K562 (cell line): ENCODE measurements at regions not wholly inside any gene's neighbourhood (a gene's known extent, or its start where the extent isn't known, plus 50 kb on each side); places are given as distances from the start of the nearest gene placed in this dataset.

ENCODE experiments used
- ADNP ChIP-seq: fragments of 200-800 bp; sonication (Bioruptor generic); IDR thresholded peaks from 2 replicates; pipeline ENCODE4 v1.6.1; 2016; ENCODE audit warnings: missing genetic modification characterization, missing compliant biosample characterization
- BDP1 ChIP-seq: IDR thresholded peaks from 3 replicates; pipeline ENCODE4 v1.6.1; 2011; ENCODE audit not compliant: insufficient read length, insufficient read depth
- CREB5 ChIP-seq: fragments of 250-450 bp; sonication (Bioruptor Pico); IDR thresholded peaks from 2 replicates; pipeline ENCODE4 v1.5.0; 2020; ENCODE audit warnings: mild to moderate bottlenecking
- IFI16 ChIP-seq: fragments of 250-450 bp; sonication (Bioruptor Pico); IDR thresholded peaks from 2 replicates; pipeline ENCODE4 v2.1.2; 2022; ENCODE audit warnings: mild to moderate bottlenecking, inconsistent platforms
- KDM1A ChIP-seq, 2 experiments: fragments of 450-650 bp; IDR thresholded peaks; 2 replicates each; pipeline ENCODE4 v1.6.1; 2016; ENCODE audit warnings: mild to moderate bottlenecking in 2 of 2
- STAT5A ChIP-seq: IDR thresholded peaks from 2 replicates; pipeline ENCODE4 v1.6.1; 2012; ENCODE audit warnings: low read length, inconsistent platforms, borderline replicate concordance
- USF2 ChIP-seq: sonication (generic); formaldehyde crosslinking; IDR thresholded peaks from 2 replicates; pipeline ENCODE4 v1.5.0; 2020; ENCODE audit warnings: missing genetic modification reagents
- ZNF318 ChIP-seq, 2 experiments: fragments of 450-650 bp; IDR thresholded peaks; 2 replicates each; pipeline ENCODE4 v1.6.1; 2016; ENCODE audit warnings: mild to moderate bottlenecking in 2 of 2, borderline replicate concordance in 1 of 2, low read depth in 1 of 2, moderate library complexity in 1 of 2

GRCh38 chr7:47080816-47081215 lies 501.1 kb downstream of the TNS3 start (continued):
- TF ChIP-seq CREB5 (CRISPR knock-in tag) = no peak
- TF ChIP-seq ADNP (tag) = no peak
- no peak for TF ChIP-seq STAT5A
- no peak for TF ChIP-seq KDM1A (IDR thresholded peaks at IDR 0.05)
- no peak for TF ChIP-seq IFI16 (CRISPR knock-in tag)
- no peak for TF ChIP-seq USF2 (CRISPR knock-in tag)
- TF ChIP-seq ZNF318 (IDR thresholded peaks at IDR 0.05; ENCODE audit: borderline replicate concordance in 1 of 2, low read depth in 1 of 2) = no peak
- no peak for TF ChIP-seq BDP1
